Neural progenitor cell (in vitro differentiated cells): ENCODE measurements at regions not wholly inside any gene's neighbourhood (a gene's known extent, or its start where the extent isn't known, plus 50 kb on each side); places are given as distances from the start of the nearest gene placed in this dataset.
"Not testable (repeated sequence)": the region's sequence is repeated elsewhere in the genome, so short reads cannot be mapped to it uniquely, and the experiment has no call there.

Source experiments
- CTCF ChIP-seq: fragments of 200-600 bp; sonication (generic); IDR thresholded peaks from 2 replicates; pipeline ENCODE4 v1.5.1; 2017; ENCODE audit warnings: antibody characterized with exemption, mild to moderate bottlenecking
- EZH2 ChIP-seq: fragments of 200-600 bp; sonication (generic); IDR thresholded peaks from 2 replicates; pipeline ENCODE4 v1.6.1; 2017; ENCODE audit warnings: antibody characterized with exemption, mild to moderate bottlenecking, moderate library complexity
- EZH2phosphoT487 ChIP-seq: fragments of 200-600 bp; sonication (generic); IDR thresholded peaks from 2 replicates; pipeline ENCODE4 v1.6.1; 2017; ENCODE audit warnings: antibody characterized with exemption

DNA sequence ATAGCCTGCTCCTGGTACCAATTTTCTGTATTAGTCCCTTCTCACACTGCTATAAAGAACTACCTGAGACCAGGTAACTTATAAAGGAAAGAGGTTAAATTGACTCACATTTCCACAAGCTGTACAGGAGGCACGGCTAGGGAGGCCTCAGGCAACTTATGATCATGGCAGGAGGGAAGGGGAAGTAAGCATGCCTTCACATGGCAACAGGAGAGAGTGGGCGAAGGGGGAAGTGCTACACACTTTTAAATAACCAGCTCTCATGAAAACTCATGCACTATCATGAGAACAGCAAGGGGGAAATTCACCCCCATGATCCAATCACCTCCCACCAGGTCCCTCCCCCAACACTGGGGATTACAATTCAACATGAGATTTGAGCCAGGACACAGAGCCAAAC lies 284.5 kb upstream of the KLF4 start:
- not testable (repeated sequence) for TF ChIP-seq CTCF, EZH2, EZH2phosphoT487
